Activated T-helper 9 cell treated with anti-CD3 and anti-CD28 coated beads, Interleukin-2, amount 50 U/mL, for 16 hours (primary cell): ENCODE measurements at regions not wholly inside any gene's neighbourhood (a gene's known extent, or its start where the extent isn't known, plus 50 kb on each side); places are given as distances from the start of the nearest gene placed in this dataset.
"Not testable (repeated sequence)": the region's sequence is repeated elsewhere in the genome, so short reads cannot be mapped to it uniquely, and the experiment has no call there.

Source experiments
- DNase-seq: peaks from one replicate; pipeline ENCODE4 v3.0.0-alpha.2; 2020; ENCODE audit warnings: low read depth

GRCh38 chr14:48260394-48261295 is 585.2 kb upstream of the MDGA2 start:
- not testable (repeated sequence) for DNase-seq

GRCh38 chr14:48259876-48260275 is 584.5 kb upstream of the MDGA2 start:
- not testable (repeated sequence) for DNase-seq

GRCh38 chr14:48259232-48259631 is 583.8 kb upstream of the MDGA2 start:
- not testable (repeated sequence) for DNase-seq

GRCh38 chr14:48258703-48259102 is 583.3 kb upstream of the MDGA2 start:
- DNase-seq: not testable (repeated sequence)

GRCh38 chr14:48253020-48253419 is 577.6 kb upstream of the MDGA2 start:
- no peak for DNase-seq

GRCh38 chr14:48251290-48251689 is 575.9 kb upstream of the MDGA2 start:
- no peak for DNase-seq

GRCh38 chr14:48250575-48250974 is 575.2 kb upstream of the MDGA2 start:
- no peak for DNase-seq

GRCh38 chr14:48247977-48248376 is 572.6 kb upstream of the MDGA2 start:
- no peak for DNase-seq

- no peak for DNase-seq
Measured at GRCh38 chr14:48243900-48244299, 568.5 kb upstream of the MDGA2 start.

- DNase-seq: no peak
Measured at GRCh38 chr14:48229091-48229490, 553.7 kb upstream of the MDGA2 start.

- no peak for DNase-seq
Measured at GRCh38 chr14:48193893-48194292, 518.5 kb upstream of the MDGA2 start.

GRCh38 chr14:48149624-48150023 is 474.2 kb upstream of the MDGA2 start:
- DNase-seq: not testable (repeated sequence)

GRCh38 chr14:48140804-48141203 is 465.4 kb upstream of the MDGA2 start:
- DNase-seq: no peak

GRCh38 chr14:48129472-48129871 is 454.1 kb upstream of the MDGA2 start:
- DNase-seq: no peak

GRCh38 chr14:48127674-48128073 is 452.3 kb upstream of the MDGA2 start:
- no peak for DNase-seq

- no peak for DNase-seq
Measured at GRCh38 chr14:48125654-48126053, 450.2 kb upstream of the MDGA2 start.

GRCh38 chr14:48113713-48114112 is 438.3 kb upstream of the MDGA2 start:
- no peak for DNase-seq

- DNase-seq: no peak
Measured at GRCh38 chr14:48111151-48111550, 435.7 kb upstream of the MDGA2 start.

- DNase-seq: no peak
Measured at GRCh38 chr14:48107646-48108045, 432.2 kb upstream of the MDGA2 start.

GRCh38 chr14:48096897-48097296 is 421.5 kb upstream of the MDGA2 start:
- DNase-seq: no peak

- DNase-seq: no peak
Measured at GRCh38 chr14:48086516-48086915, 411.1 kb upstream of the MDGA2 start.

GRCh38 chr14:48075487-48075886 is 400.1 kb upstream of the MDGA2 start:
- no peak for DNase-seq

- DNase-seq: no peak
Measured at GRCh38 chr14:48052973-48053372, 377.6 kb upstream of the MDGA2 start.

GRCh38 chr14:48035836-48036235 is 360.4 kb upstream of the MDGA2 start:
- DNase-seq: no peak
